H54 (cell line): ENCODE measurements at regions not wholly inside any gene's neighbourhood (a gene's known extent, or its start where the extent isn't known, plus 50 kb on each side); places are given as distances from the start of the nearest gene placed in this dataset.

Source experiments
- DNase-seq: peaks from one replicate; pipeline ENCODE4 v3.0.0; 2011; ENCODE audit warnings: low spot score, mixed read lengths; ENCODE audit not compliant: insufficient read length
- FAIRE-seq: peaks from 3 replicates; lab custom pipeline; 2011; peaks lifted over from hg19 to GRCh38; lab: Jason Lieb, UNC
- POLR2A ChIP-seq: IDR thresholded peaks from 2 replicates; pipeline ENCODE4 v1.6.1; 2011; ENCODE audit warnings: low read depth, mild to moderate bottlenecking, low read length

DNA sequence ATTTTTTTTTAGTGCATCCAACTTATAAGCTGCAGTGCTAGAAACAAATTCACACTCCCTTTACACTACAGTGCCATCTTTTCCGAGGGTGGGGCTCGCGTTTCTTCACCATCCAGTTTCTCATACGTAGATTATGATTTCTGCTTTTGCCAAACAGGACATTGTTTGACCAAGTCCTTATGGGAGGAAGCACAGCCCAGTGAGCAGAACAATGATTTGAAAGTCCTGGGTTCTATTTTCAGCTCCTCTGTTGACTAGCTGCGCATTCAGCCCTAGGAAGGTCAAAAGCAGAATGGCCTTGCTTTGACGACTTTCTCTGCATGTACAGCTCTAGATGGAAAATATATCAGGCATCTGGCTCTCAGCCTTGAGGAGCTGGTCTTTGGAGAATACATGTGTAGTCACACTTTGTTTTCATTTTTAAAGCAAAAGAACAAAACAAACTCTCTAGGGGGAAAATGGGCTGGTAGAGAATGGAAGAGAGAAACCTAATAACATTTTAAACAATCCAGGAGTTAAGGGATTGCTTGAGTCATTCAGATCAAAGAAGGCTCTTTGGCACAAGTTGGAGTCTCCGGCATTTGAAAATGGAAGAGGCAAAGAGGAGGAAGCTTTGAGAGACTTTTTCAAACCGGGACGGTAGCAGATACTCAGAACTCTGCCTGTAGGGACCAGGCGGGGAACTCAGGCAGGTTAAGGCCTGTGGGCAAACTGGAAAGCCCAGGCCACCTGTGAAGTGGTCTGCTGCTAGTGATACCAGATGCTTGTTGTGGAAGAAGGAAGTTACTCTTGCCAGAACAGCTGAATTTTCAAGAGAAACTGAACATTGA is 257.3 kb upstream of the PLEKHG7 start:
- FAIRE-seq = no peak
- TF ChIP-seq POLR2A = no peak
- no peak for DNase-seq

DNA sequence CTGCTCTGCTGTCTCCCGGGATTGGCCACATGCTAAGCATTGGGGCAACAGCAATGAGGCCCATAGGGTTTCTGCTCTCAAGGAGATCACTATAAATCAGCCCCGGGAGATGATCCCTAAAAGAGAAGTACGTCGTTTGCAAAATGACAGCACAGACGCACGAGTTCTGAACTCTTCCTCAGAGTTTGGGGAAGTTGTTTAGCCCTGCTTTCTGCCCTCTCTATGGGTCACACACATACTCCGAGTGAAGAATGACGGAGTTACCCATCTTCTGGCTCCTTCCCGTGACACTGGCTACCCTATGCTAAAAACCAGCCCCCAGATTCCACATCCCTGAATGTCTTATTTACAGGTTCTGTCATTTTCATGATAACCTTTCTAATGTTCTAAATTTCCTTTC is 258.0 kb upstream of the PLEKHG7 start:
- FAIRE-seq (no peak), DNase-seq (no peak)
- TF ChIP-seq POLR2A = no peak

DNA sequence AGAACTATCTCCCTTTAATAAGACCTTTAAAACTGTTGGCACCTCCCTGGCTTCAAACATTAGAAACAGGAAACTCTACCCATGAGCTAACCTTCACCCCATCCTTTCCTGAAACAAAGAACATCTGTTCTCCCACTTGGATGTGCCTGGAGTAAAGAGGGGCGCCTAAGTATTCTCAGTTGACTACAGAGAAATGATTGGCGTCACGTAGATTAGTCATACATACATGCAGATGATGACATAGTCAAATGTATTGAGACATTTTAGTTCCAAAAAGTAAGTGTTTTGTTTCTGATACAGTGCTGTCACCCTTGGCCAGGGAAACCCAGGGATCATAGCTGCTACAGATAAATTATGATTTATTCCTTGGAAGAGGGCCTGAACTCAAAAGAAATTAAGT is 260.0 kb upstream of the PLEKHG7 start:
- no peak for TF ChIP-seq POLR2A
- no peak for FAIRE-seq
- no peak for DNase-seq

DNA sequence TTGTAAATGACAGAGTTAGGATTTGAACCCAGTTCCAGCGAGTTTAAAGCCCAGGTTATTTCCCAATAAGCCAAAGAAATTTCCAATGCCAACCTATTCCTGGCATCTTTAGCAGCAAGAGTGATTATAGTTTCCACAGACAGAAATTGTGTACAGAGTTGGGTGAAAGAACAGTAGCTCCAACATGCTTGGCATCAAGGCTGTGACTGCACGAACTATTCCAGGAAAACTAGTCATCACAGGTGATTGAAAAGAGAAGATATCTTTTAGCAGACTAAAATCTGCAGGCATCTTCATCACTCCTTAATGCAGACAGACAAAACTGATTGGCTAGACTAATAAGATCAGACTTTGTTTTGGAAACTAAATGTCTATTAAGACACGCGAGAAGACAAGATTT is 262.7 kb upstream of the PLEKHG7 start:
- no peak for FAIRE-seq
- no peak for TF ChIP-seq POLR2A
- DNase-seq = no peak

DNA sequence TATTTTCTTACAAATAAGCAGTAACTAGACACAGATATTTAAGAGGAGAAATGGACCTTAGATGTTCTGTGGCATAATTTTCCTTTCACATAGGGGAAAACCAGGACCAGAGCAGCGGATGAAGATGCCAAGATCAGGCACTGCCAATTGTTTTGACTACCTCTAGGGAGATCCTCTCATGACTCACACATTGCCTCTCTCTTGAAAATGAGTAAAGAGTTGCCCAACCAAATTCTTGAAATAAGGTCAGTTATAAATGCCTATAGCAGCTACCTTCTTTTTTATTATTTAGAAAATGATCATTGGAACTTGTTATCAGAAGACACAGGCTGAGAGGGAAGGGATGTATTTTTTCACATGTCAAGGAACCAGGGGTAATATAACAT is 263.4 kb upstream of the PLEKHG7 start:
- no peak for TF ChIP-seq POLR2A
- DNase-seq = peak; percentile 32
- peak; percentile 69 for FAIRE-seq

DNA sequence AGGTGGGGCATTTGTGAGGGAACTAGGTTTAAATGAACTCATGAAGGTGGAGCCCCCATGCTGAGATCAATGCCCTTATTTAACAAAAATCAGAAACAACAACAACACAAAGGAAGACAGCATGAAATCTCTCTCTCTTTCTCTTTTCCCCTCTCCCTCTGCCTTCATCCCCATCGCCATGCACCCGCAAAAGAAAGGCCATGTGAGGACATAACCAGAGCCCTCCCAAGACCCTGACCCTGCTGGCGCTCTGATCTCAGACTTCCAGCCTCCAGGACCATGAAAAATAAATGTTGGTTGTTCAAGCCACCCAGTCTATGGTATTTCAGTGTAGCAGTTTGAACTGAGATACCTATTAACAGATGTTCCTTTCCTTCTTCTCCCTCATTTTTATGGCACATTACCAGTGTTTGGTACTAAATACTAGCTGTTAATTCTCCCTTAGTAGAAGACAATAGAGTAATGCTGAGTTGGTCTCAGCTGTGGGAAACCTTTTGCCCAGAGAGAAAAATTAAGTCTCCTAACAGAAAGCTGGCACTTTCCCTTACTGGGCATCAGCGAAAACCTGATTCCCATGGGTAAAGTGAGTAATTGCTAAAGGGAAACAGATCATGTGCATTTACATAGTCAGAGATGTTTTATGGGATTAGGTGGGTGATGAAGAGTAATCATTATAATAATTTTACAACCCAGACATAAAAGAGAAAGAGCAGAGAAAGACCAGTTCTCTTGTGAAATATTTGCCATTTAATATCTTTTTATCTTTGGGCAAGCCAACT is 264.0 kb upstream of the PLEKHG7 start:
- FAIRE-seq (peak; percentile 36), DNase-seq (no peak)
- TF ChIP-seq POLR2A = no peak

DNA sequence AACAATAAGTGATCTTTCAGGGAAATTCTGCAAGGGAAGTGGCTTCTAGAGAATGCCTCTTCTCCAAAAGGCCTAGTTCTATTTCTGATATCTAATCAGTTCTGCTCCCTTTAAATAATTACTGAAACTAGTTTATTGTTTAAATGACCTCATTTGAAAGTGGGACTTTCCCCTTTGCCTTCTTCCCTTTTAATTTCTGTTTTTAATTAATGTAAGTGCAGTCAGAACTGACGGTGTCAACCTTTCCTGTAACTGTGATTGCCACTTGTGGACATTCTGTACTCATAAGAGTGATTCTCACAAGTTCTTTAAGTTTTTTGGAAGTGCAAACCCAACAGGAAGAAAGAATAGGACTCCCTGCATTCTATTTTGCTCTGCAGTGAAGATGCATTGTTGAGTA is 265.3 kb upstream of the PLEKHG7 start:
- DNase-seq = no peak
- no peak for FAIRE-seq
- no peak for TF ChIP-seq POLR2A

DNA sequence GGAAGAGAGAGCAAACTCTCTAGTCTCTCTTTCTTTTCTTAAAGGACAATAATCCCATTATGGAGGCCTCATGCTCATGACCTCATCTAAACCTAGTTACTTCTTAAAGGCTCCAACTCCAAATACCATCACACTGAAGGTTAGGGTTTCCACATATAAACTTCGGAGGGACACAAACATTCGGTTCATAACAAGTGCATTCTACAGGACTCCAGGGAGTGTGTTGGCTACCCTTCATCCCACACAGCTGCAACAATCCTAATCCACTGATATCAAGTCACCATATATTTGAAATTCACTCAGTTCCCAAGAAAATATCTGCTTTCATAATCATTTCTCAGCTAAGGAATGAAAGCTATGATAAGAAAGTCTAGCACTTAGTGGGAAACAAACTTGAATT is 265.9 kb upstream of the PLEKHG7 start:
- no peak for DNase-seq
- no peak for TF ChIP-seq POLR2A
- no peak for FAIRE-seq

DNA sequence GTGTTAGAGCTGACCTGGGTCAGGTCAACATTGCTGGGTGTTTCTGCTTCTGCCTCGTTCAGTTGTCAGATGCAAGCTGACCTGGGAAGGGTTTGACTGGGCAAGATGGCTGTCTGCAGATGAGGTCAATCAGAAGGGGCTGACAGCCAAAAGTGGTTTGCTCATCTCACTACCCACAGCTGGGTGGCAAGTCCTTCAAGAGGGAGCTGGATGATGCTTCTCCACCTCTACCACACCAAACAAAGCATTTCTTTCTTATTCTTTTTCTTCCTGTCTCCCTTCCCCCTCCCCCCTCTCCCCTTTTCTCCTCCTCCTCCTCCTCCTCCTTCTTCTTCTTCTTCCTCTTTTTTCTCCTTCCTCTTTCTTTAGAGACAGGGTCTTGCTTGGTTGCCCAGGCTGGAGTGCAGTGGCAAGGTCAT is 268.2 kb upstream of the PLEKHG7 start:
- DNase-seq (no peak), FAIRE-seq (no peak)
- TF ChIP-seq POLR2A = no peak

DNA sequence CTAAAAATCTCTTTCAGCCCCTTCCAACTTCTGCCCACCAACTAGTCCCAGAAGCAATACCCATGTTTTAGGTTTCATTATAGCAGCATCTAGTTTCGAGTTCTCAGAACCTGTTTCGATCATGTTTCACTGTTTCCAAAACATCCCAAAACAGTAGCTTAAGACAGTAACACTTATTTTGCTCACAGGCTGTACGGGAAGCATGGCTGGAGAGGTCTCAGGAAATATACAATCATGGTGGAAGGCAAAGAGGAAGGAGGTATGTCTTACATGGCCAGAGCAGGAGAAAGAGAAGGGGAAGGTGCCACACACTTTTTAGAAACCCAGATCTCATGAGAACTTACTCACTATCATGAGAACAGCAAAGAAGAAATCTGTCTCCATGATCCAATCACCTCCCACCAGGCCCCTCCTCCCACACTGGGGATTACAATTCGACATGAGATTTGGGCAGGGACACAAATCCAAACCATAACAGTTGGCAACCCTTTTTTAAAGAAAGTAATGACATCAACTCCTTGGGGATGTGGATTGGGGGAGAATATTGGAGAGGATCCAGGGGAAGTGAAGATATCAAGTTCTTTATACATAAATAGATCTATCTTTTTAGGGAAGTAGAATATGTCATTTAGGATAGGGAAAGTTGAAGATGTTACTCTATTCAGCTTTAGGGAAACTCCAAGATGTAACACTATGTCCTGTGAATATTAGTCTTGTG is 269.9 kb upstream of the PLEKHG7 start:
- FAIRE-seq (no peak), DNase-seq (no peak)
- TF ChIP-seq POLR2A = no peak

DNA sequence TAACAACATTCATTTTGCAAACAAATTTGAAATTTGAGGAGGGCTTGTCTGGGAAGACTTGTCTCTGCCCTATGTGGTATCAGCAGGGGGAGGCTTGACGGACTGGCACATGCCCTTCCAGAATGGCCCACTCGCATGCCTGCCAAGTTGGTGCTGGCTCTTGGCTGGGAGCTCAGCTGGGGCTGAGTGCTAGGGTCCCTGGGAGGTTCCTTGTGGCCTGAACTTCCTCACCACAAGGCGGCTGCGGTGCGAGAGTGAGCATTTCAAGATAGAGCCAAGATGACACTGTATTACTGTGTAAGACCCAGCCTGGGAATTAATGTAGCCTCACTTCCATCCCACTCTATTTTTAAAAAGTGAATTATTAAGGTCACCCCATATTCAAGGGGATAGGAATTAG is 271.6 kb upstream of the PLEKHG7 start:
- no peak for TF ChIP-seq POLR2A
- no peak for FAIRE-seq
- no peak for DNase-seq

DNA sequence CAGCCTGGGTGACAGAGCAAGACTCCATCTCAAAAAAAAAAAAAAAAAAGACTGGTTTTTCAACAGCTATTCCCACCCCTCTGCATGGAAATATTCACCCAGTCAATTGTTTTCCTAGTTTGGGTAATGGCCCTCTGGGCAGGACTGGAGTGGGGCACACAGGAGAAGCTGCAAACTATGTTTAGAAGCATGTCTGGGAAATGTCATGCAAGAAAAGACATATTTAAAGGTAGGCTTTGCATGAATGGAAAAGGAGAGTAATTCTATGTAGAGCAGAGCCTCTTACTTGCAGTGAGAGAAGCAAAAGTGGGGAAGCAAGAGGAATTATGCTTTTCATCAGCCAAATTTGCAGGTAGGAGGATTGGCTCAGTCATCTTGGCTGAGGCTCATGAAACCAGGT is 276.5 kb upstream of the PLEKHG7 start:
- no peak for DNase-seq
- TF ChIP-seq POLR2A = no peak
- no peak for FAIRE-seq

DNA sequence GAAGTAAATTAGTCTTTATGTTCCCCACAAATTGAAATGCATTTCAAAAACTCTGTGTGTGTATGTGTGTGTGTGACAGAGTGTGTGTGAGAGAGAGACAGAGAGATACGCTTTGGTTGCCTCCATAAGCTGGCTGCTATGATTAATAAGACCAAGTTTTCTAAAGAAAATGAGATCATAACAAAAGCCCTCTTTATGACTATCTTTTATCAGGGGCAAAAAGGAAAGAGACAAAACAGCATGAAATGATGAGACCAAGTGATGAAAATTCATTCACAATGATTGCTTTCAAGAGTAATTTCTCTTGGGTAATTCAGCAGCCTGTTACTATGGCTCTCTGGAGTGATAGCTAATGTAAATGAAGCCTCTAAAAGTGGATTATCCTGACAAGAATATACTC is 277.6 kb upstream of the PLEKHG7 start:
- no peak for FAIRE-seq
- TF ChIP-seq POLR2A = no peak

DNA sequence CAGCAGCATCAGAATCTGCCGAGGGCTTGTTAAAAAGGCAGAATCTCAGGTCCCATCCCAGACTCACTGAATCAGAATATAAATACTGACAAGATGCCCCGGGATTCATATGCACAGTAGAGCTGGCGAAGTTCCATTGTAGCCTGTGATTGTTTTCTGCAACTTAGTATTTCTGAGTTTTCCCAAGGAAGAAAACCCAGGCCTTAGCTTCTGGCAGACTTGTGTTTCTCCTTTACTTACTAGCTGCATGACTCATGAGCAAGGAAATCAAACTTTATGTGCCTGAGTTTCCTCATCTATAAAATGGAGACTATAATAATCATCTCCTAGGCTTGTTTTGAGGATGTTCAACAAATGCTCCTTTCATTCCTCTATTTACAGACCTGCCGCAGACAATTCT is 278.5 kb upstream of the PLEKHG7 start:
- FAIRE-seq (no peak), DNase-seq (no peak)
- no peak for TF ChIP-seq POLR2A

More for the DNA sequence above, 277.6 kb upstream of the PLEKHG7 start:
- no peak for DNase-seq
